OCI-LY1 (cell line): ENCODE measurements at regions not wholly inside any gene's neighbourhood (a gene's known extent, or its start where the extent isn't known, plus 50 kb on each side); places are given as distances from the start of the nearest gene placed in this dataset.

Experiments
- H2AFZ ChIP-seq: fragments of 200-600 bp; sonication (generic), shearing (Covaris generic); 2 replicates; pipeline ENCODE4 v1.6.0; 2014; ENCODE audit warnings: antibody characterized with exemption, mild to moderate bottlenecking, low read length
- H3F3A ChIP-seq: fragments of 200-600 bp; sonication (generic), shearing (Covaris generic); 2 replicates; pipeline ENCODE4 v1.6.0; 2014; ENCODE audit warnings: mild to moderate bottlenecking, antibody characterized with exemption, low read length, moderate library complexity; ENCODE audit not compliant: insufficient read depth
- H3K27ac ChIP-seq: fragments of 200-600 bp; sonication (generic); 2 replicates; pipeline ENCODE4 v1.5.1; 2014; ENCODE audit warnings: low read length, mixed run types, mild to moderate bottlenecking, low read depth; ENCODE audit not compliant: poor library complexity, severe bottlenecking
- H3K27me3 ChIP-seq: fragments of 200-600 bp; sonication (generic); 2 replicates; pipeline ENCODE4 v1.6.0; 2014; ENCODE audit warnings: antibody characterized with exemption, mild to moderate bottlenecking, low read length, moderate library complexity; ENCODE audit not compliant: insufficient read depth
- H3K36me3 ChIP-seq: fragments of 200-600 bp; sonication (generic); 2 replicates; pipeline ENCODE4 v1.6.1; 2014; ENCODE audit warnings: mild to moderate bottlenecking, antibody characterized with exemption, low read length, moderate library complexity, mixed read lengths; ENCODE audit not compliant: insufficient read depth
- H3K4me1 ChIP-seq: fragments of 200-600 bp; sonication (generic); 2 replicates; pipeline ENCODE4 v1.5.1; 2014; ENCODE audit warnings: mild to moderate bottlenecking, low read length, moderate library complexity; ENCODE audit not compliant: insufficient read depth, severe bottlenecking
- H3K4me2 ChIP-seq: fragments of 200-600 bp; sonication (generic), shearing (Covaris generic); 2 replicates; pipeline ENCODE4 v1.6.1; 2014; ENCODE audit warnings: low read length
- H3K4me3 ChIP-seq: fragments of 200-600 bp; sonication (generic); 2 replicates; pipeline ENCODE4 v1.5.1; 2014; ENCODE audit warnings: low read length, low read depth, mild to moderate bottlenecking, mixed read lengths; ENCODE audit not compliant: poor library complexity, severe bottlenecking
- H3K79me2 ChIP-seq: fragments of 200-600 bp; shearing (Covaris generic); 2 replicates; pipeline ENCODE4 v1.6.1; 2016; ENCODE audit warnings: mixed run types, low read length, mixed read lengths; ENCODE audit not compliant: insufficient read depth
- H3K9ac ChIP-seq: fragments of 200-600 bp; sonication (generic), shearing (Covaris generic); 2 replicates; pipeline ENCODE4 v1.6.1; 2014; ENCODE audit warnings: mild to moderate bottlenecking, low read length, mixed read lengths
- H3K9me2 ChIP-seq: fragments of 200-600 bp; sonication (generic), shearing (Covaris generic); 2 replicates; pipeline ENCODE4 v1.6.1; 2014; ENCODE audit warnings: low read depth, mild to moderate bottlenecking, low read length, mixed read lengths
- H3K9me3 ChIP-seq: fragments of 200-600 bp; shearing (Covaris generic); 2 replicates; pipeline ENCODE4 v1.6.1; 2014; ENCODE audit warnings: low read length, mixed read lengths
- H4K20me1 ChIP-seq: fragments of 200-600 bp; sonication (generic), shearing (Covaris generic); 2 replicates; pipeline ENCODE4 v1.6.0; 2016; ENCODE audit warnings: mild to moderate bottlenecking, low read length; ENCODE audit not compliant: insufficient read depth
- EZH2 ChIP-seq: fragments of 200-600 bp; sonication (generic), shearing (Covaris generic); IDR thresholded peaks from 2 replicates; pipeline ENCODE4 v1.8.0; 2017; ENCODE audit warnings: borderline replicate concordance, mixed run types, mild to moderate bottlenecking, antibody characterized with exemption, low read length, moderate library complexity, mixed read lengths
- TF ChIP-seq, protein P1 (sequence below): fragments of 200-600 bp; sonication (generic), shearing (Covaris generic); IDR thresholded peaks from 2 replicates; pipeline ENCODE4 v1.5.1; 2017; ENCODE audit warnings: mild to moderate bottlenecking, antibody characterized with exemption, low read length, moderate library complexity, mixed read lengths

DNA sequence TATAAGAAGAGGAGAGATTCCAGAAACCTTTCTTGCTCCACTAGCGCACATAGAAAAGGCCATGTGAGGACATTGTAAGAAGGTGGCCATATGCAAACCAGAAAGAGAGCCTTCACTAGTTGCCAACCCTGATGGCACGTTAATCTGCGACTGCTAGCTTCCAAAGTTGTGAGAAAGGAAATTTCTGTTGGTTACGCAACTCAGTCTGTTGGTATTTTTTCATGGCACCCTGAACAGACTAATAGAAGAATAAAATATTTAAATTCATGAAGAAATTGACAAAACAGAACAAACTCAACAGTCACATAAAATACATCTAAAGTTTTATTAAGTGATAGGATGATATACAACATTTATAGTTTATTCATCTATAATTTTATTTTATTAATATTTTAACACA, 625.9 kb upstream of the NRXN1 start:
- H3F3A ChIP-seq: no peaks in the 10 kb centered on the region
- H3K36me3 ChIP-seq: no peaks in the 10 kb centered on the region
- H3K27ac ChIP-seq: no peak overlapping the region
- no peak overlapping the region for H2AFZ ChIP-seq
- no peak overlapping the region for H3K9ac ChIP-seq
- H3K79me2 ChIP-seq: no peaks in the 10 kb centered on the region
- no peaks in the 10 kb centered on the region for H3K4me1 ChIP-seq
- no peak overlapping the region for H3K4me2 ChIP-seq
- H3K9me2 ChIP-seq: no peaks in the 10 kb centered on the region
- no peaks in the 10 kb centered on the region for H4K20me1 ChIP-seq
- TF ChIP-seq, protein P1, sequence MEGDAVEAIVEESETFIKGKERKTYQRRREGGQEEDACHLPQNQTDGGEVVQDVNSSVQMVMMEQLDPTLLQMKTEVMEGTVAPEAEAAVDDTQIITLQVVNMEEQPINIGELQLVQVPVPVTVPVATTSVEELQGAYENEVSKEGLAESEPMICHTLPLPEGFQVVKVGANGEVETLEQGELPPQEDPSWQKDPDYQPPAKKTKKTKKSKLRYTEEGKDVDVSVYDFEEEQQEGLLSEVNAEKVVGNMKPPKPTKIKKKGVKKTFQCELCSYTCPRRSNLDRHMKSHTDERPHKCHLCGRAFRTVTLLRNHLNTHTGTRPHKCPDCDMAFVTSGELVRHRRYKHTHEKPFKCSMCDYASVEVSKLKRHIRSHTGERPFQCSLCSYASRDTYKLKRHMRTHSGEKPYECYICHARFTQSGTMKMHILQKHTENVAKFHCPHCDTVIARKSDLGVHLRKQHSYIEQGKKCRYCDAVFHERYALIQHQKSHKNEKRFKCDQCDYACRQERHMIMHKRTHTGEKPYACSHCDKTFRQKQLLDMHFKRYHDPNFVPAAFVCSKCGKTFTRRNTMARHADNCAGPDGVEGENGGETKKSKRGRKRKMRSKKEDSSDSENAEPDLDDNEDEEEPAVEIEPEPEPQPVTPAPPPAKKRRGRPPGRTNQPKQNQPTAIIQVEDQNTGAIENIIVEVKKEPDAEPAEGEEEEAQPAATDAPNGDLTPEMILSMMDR: no peak
- TF ChIP-seq EZH2: no peak
- H3K9me3 ChIP-seq: no peaks in the 10 kb centered on the region
- H3K4me3 ChIP-seq: no peak overlapping the region
- no peaks in the 10 kb centered on the region for H3K27me3 ChIP-seq

DNA sequence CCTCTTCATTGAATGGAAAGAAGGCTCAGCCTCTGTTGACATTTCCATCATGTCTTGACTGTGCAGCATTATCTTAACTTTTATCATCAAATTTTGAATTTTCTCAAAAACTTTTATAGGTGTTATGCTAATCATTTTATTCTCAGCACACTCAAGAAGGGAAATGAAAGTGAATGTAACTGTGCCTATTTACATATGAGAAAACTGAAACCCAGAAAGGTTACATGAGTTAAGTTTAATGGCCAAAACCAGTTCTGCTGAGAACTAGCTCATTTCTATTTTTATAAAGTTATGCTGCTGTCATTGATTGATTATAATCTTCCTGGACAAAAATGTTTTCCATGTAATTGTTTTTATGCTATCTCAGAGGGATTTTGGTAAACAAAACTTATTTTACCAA, 618.8 kb upstream of the NRXN1 start:
- no peak overlapping the region for H3K4me2 ChIP-seq
- no peaks in the 10 kb centered on the region for H3K4me1 ChIP-seq
- no peaks in the 10 kb centered on the region for H3K9me3 ChIP-seq
- H3K36me3 ChIP-seq: no peaks in the 10 kb centered on the region
- H3K9ac ChIP-seq: no peak overlapping the region
- H3K4me3 ChIP-seq: no peak overlapping the region
- H2AFZ ChIP-seq: no peak overlapping the region
- no peaks in the 10 kb centered on the region for H4K20me1 ChIP-seq
- H3K9me2 ChIP-seq: no peaks in the 10 kb centered on the region
- H3F3A ChIP-seq: no peaks in the 10 kb centered on the region
- no peak overlapping the region for H3K27ac ChIP-seq
- no peaks in the 10 kb centered on the region for H3K79me2 ChIP-seq
- no peak for TF ChIP-seq EZH2
- TF ChIP-seq, protein P1: no peak
- no peaks in the 10 kb centered on the region for H3K27me3 ChIP-seq

DNA sequence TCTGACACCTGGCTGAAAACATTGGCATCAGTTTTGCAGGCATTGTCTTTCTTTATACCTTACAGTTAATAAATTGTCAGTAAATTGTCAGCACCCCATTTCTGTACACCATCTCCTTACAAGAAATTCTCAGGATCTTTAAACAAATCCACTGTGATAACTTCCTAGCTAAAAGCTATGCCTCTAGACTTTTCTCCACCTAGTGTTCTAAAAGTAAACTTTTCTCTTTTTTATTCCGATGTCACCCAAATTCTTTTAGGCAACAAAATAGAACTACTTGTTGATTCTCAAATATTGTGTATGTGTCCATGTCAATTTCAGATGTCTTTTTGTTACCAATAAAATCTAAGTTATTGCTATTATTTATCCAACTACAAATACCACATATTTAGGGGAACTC, 617.4 kb upstream of the NRXN1 start:
- no peak for TF ChIP-seq EZH2
- TF ChIP-seq, protein P1: no peak
- no peaks in the 10 kb centered on the region for H3K9me3 ChIP-seq
- no peak overlapping the region for H3K4me3 ChIP-seq
- no peak overlapping the region for H2AFZ ChIP-seq
- no peaks in the 10 kb centered on the region for H3K36me3 ChIP-seq
- H3K9ac ChIP-seq: no peak overlapping the region
- H3K79me2 ChIP-seq: no peaks in the 10 kb centered on the region
- H3K4me1 ChIP-seq: no peaks in the 10 kb centered on the region
- H3K27me3 ChIP-seq: no peaks in the 10 kb centered on the region
- no peak overlapping the region for H3K4me2 ChIP-seq
- H3F3A ChIP-seq: no peaks in the 10 kb centered on the region
- no peaks in the 10 kb centered on the region for H4K20me1 ChIP-seq
- no peaks in the 10 kb centered on the region for H3K9me2 ChIP-seq
- H3K27ac ChIP-seq: no peak overlapping the region
